MCF 10A (cell line): ENCODE measurements at regions not wholly inside any gene's neighbourhood (a gene's known extent, or its start where the extent isn't known, plus 50 kb on each side); places are given as distances from the start of the nearest gene placed in this dataset.

ENCODE experiments used
- BruUV-seq: library from RNA; stranded (reverse); fragments of 400-500 nt; replicated peaks from 2 replicates; lab custom pipeline; 2021; lab: Mats Ljungman, UMichigan
- CTCF ChIA-PET: fragments of 300-600 bp; sonication (Branson Sonifier 250); formaldehyde crosslinking; extraction: SDS; loops from one replicate; lab custom pipeline; 2021; ENCODE audit warnings: antibody characterized with exemption, inconsistent platforms; lab: Yijun Ruan, JAX
- POLR2A ChIA-PET: fragments of 300-600, 350-650 bp; sonication (Branson Sonifier 250); formaldehyde crosslinking; extraction: SDS; loops from one replicate; lab custom pipeline; 2020; ENCODE audit warnings: antibody characterized with exemption, inconsistent platforms; lab: Yijun Ruan, JAX
- DNase-seq: peaks from one replicate; pipeline ENCODE4 v3.0.0-alpha.2; 2018; ENCODE audit not compliant: unreplicated experiment
- H3K27ac Mint-ChIP-seq: one replicate; pipeline ENCODE4 v1.8.0; 2022; ENCODE audit warnings: mild to moderate bottlenecking, low read depth, mixed read lengths; ENCODE audit not compliant: unreplicated experiment
- H3K27me3 Mint-ChIP-seq: one replicate; pipeline ENCODE4 v1.8.0; 2022; ENCODE audit warnings: mixed read lengths; ENCODE audit not compliant: insufficient read depth, unreplicated experiment
- H3K36me3 Mint-ChIP-seq: one replicate; pipeline ENCODE4 v1.8.0; 2022; ENCODE audit warnings: mild to moderate bottlenecking, moderate library complexity, mixed read lengths; ENCODE audit not compliant: insufficient read depth, unreplicated experiment
- H3K4me1 Mint-ChIP-seq: one replicate; pipeline ENCODE4 v1.8.0; 2022; ENCODE audit warnings: mixed read lengths; ENCODE audit not compliant: insufficient read depth, unreplicated experiment
- H3K4me3 Mint-ChIP-seq: one replicate; pipeline ENCODE4 v1.8.0; 2022; ENCODE audit warnings: mild to moderate bottlenecking, moderate library complexity, mixed read lengths; ENCODE audit not compliant: unreplicated experiment
- H3K9me3 Mint-ChIP-seq: one replicate; pipeline ENCODE4 v1.8.0; 2022; ENCODE audit warnings: mixed read lengths; ENCODE audit not compliant: unreplicated experiment
- intact Hi-C: fragments of 100-400 bp; cut with micrococcal nuclease; formaldehyde crosslinking; loops from 2 replicates; pipeline ENCODE4 v1.14.1; 2022
- TF ChIP-seq, protein P1 (sequence below): fragments of 200-600 bp; IDR thresholded peaks from one replicate; pipeline ENCODE4 v1.8.0; 2022; ENCODE audit warnings: antibody characterized with exemption, mild to moderate bottlenecking; ENCODE audit not compliant: unreplicated experiment

GRCh38 chr2:175684466-175684865 is 317.6 kb downstream of the LNPK start:
- H3K9me3 Mint-ChIP-seq, result no peaks in the 10 kb centered on the region
- no peak for DNase-seq
- no peaks in the 10 kb centered on the region for H3K4me1 Mint-ChIP-seq
- CTCF ChIA-PET, result interaction anchor here (0.6 to 7.2 kb wide), 7 partner anchors 13 to 1416 kb away, joined by 3 to 65 read pairs (median 7); no protein-coding TSS in a partner anchor
- no peaks in the 10 kb centered on the region for H3K36me3 Mint-ChIP-seq
- intact Hi-C loops, result loop anchor here (2.0 to 5.0 kb wide), 2 partner anchors 270 to 317 kb away; no protein-coding TSS in a partner anchor
- no peak overlapping the region for H3K4me3 Mint-ChIP-seq
- H3K27me3 Mint-ChIP-seq, result peaks cover 56% of the 10 kb centered on the region
- TF ChIP-seq, protein P1, sequence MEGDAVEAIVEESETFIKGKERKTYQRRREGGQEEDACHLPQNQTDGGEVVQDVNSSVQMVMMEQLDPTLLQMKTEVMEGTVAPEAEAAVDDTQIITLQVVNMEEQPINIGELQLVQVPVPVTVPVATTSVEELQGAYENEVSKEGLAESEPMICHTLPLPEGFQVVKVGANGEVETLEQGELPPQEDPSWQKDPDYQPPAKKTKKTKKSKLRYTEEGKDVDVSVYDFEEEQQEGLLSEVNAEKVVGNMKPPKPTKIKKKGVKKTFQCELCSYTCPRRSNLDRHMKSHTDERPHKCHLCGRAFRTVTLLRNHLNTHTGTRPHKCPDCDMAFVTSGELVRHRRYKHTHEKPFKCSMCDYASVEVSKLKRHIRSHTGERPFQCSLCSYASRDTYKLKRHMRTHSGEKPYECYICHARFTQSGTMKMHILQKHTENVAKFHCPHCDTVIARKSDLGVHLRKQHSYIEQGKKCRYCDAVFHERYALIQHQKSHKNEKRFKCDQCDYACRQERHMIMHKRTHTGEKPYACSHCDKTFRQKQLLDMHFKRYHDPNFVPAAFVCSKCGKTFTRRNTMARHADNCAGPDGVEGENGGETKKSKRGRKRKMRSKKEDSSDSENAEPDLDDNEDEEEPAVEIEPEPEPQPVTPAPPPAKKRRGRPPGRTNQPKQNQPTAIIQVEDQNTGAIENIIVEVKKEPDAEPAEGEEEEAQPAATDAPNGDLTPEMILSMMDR, result no peak
- H3K27ac Mint-ChIP-seq, result no peak overlapping the region
- no TSS peak for BruUV-seq
- POLR2A ChIA-PET, result interaction anchor here (1.2 kb wide), 1 partner anchor 247 kb away, joined by 3 read pairs; no protein-coding TSS in a partner anchor

DNA sequence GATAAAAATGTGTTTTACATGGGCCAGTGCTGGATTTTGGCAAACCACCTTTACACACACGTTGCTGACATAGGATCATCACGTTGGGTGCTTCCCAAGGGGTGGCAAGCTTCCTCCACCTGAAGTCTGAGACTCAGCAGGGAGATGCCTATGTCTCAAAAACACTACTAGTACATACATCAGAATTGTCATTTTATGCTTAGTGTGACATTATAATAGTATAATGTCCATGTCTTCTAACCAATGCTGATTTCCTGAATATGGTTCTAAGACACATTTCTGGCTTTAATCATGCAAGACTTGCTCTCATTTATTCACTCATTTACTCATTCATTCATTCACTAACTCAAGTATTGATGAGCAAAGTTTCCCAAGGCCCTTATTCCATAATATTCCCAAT is 322.3 kb downstream of the LNPK start:
- no TSS peak for BruUV-seq
- Mint-ChIP-seq H3K27me3 (peaks cover 24% of the 10 kb centered on the region), H3K27ac (no peak overlapping the region), H3K9me3 (no peaks in the 10 kb centered on the region), H3K36me3 (no peaks in the 10 kb centered on the region), H3K4me1 (no peaks in the 10 kb centered on the region), H3K4me3 (no peak overlapping the region)
- CTCF ChIA-PET, result interaction anchor here (0.6 kb wide), 1 partner anchor 30 kb away, joined by 6 read pairs; no protein-coding TSS in a partner anchor
- TF ChIP-seq, protein P1, result no peak
- POLR2A ChIA-PET, result interaction anchor here (0.6 kb wide), 1 partner anchor 20 kb away, joined by 4 read pairs; no protein-coding TSS in a partner anchor
- no peak for DNase-seq
- intact Hi-C loops, result loop anchor here (5.0 kb wide), 1 partner anchor 312 kb away; no protein-coding TSS in a partner anchor

DNA sequence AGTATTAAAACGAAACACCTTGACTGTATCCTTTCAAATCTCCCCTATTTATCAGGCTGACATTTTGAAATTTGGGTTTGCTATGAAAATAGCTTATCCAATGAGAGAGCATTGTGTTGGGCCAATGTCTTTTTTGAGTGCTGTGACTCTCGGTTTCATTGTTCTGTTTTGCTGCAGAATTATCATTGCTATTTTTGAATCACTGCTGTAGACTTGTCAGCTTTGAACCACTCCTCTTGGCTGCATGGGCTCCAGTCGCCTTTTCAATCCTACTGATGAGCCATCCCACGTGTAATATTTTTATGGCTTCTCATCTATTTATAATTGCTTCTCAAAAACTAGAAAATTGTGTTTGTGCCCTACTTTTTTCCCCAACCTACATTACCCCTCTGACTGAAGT is 322.8 kb downstream of the LNPK start:
- no TSS peak for BruUV-seq
- no peak for DNase-seq
- Mint-ChIP-seq H3K27ac (no peak overlapping the region), H3K9me3 (no peaks in the 10 kb centered on the region), H3K4me3 (no peak overlapping the region), H3K27me3 (peaks cover 19% of the 10 kb centered on the region), H3K36me3 (no peaks in the 10 kb centered on the region), H3K4me1 (no peaks in the 10 kb centered on the region)
- intact Hi-C loops, result no loop called here
- POLR2A ChIA-PET, result interaction anchor here (0.6 kb wide), 1 partner anchor 21 kb away, joined by 4 read pairs; no protein-coding TSS in a partner anchor
- TF ChIP-seq, protein P1, result no peak
- CTCF ChIA-PET, result interaction anchor here (0.8 to 1.5 kb wide), 6 partner anchors 11 to 418 kb away, joined by 3 to 6 read pairs (median 4); no protein-coding TSS in a partner anchor

GRCh38 chr2:175677880-175678279 is 324.2 kb downstream of the LNPK start:
- no peak overlapping the region for H3K27ac Mint-ChIP-seq
- TF ChIP-seq, protein P1, result no peak
- DNase-seq, result no peak
- H3K4me1 Mint-ChIP-seq, result no peaks in the 10 kb centered on the region
- POLR2A ChIA-PET, result no interaction called here
- no peak overlapping the region for H3K4me3 Mint-ChIP-seq
- intact Hi-C loops, result no loop called here
- peaks cover 12% of the 10 kb centered on the region for H3K27me3 Mint-ChIP-seq
- no peaks in the 10 kb centered on the region for H3K9me3 Mint-ChIP-seq
- BruUV-seq, result no TSS peak
- CTCF ChIA-PET, result interaction anchor here (1.0 to 1.5 kb wide), 3 partner anchors 12 to 427 kb away, joined by 3 to 6 read pairs (median 3); no protein-coding TSS in a partner anchor
- no peaks in the 10 kb centered on the region for H3K36me3 Mint-ChIP-seq
